Gastroesophageal sphincter (tissue), 4 donors: ENCODE measurements at regions not wholly inside any gene's neighbourhood (a gene's known extent, or its start where the extent isn't known, plus 50 kb on each side); places are given as distances from the start of the nearest gene placed in this dataset.

Experiments used
- ATAC-seq: fragments of 150-250 bp; one replicate; pipeline ENCODE4 v1.9.1; 2016; ENCODE audit warnings: mild to moderate bottlenecking, moderate library complexity
- H3K27ac ChIP-seq, 4 donors: fragments of 200-600 bp; sonication (generic) in 3 of 4; 1 replicate in 3 of 4; 2 replicates in 1 of 4; pipeline ENCODE4 v1.5.1; 2016 to 2019
- H3K27me3 ChIP-seq: fragments of 200-600 bp; sonication (generic); one replicate; pipeline ENCODE4 v1.5.1; 2019
- H3K36me3 ChIP-seq, 2 donors: fragments of 200-600 bp; sonication (generic); one replicate each; pipeline ENCODE4 v1.5.1; 2019; ENCODE audit warnings: control low read depth in 1 of 2
- H3K4me1 ChIP-seq, 3 donors: fragments of 200-600 bp; sonication (generic); 1 replicate in 2 of 3; 2 replicates in 1 of 3; pipeline ENCODE4 v1.5.1; 2016 to 2019; ENCODE audit warnings: control low read depth in 2 of 3
- H3K4me3 ChIP-seq, 2 donors: fragments of 200-600 bp; sonication (generic); one replicate each; pipeline ENCODE4 v1.5.1; 2019; ENCODE audit warnings: mild to moderate bottlenecking in 1 of 2, moderate library complexity in 1 of 2
- H3K9me3 ChIP-seq, 3 donors: fragments of 200-600 bp; sonication (generic); one replicate each; pipeline ENCODE4 v1.5.1; 2017 to 2019; ENCODE audit warnings: control low read depth in 2 of 3
- EP300 ChIP-seq: sonication (generic); formaldehyde crosslinking; IDR thresholded peaks from one replicate; pipeline ENCODE4 v1.6.1; 2017; ENCODE audit warnings: antibody characterized with exemption, mild to moderate bottlenecking
- POLR2A ChIP-seq, 2 donors: fragments of 450-650 bp; IDR thresholded peaks; one replicate each; pipeline ENCODE4 v1.6.1; 2017; ENCODE audit warnings: antibody characterized with exemption in 2 of 2, mild to moderate bottlenecking in 2 of 2, moderate library complexity in 1 of 2
- POLR2AphosphoS5 ChIP-seq: sonication (generic); formaldehyde crosslinking; IDR thresholded peaks from one replicate; pipeline ENCODE4 v1.6.1; 2017; ENCODE audit warnings: antibody characterized with exemption
- WGBS, 2 donors: methylation state at CpG; one replicate each; pipeline ENCODE4 v1.1.5; 2018; ENCODE audit warnings: low coverage in 1 of 2; 5-methylcytosine and 5-hydroxymethylcytosine counted together
- TF ChIP-seq, protein P1 (sequence below), 4 experiments: fragments of 200-600 bp in 2 of 4; fragments of 450-650 bp in 2 of 4; sonication (generic) in 1 of 4; IDR thresholded peaks; one replicate each; pipeline ENCODE4 v1.5.1; 2017 to 2019; ENCODE audit warnings: antibody characterized with exemption in 4 of 4, mild to moderate bottlenecking in 2 of 4, moderate library complexity in 2 of 4

DNA sequence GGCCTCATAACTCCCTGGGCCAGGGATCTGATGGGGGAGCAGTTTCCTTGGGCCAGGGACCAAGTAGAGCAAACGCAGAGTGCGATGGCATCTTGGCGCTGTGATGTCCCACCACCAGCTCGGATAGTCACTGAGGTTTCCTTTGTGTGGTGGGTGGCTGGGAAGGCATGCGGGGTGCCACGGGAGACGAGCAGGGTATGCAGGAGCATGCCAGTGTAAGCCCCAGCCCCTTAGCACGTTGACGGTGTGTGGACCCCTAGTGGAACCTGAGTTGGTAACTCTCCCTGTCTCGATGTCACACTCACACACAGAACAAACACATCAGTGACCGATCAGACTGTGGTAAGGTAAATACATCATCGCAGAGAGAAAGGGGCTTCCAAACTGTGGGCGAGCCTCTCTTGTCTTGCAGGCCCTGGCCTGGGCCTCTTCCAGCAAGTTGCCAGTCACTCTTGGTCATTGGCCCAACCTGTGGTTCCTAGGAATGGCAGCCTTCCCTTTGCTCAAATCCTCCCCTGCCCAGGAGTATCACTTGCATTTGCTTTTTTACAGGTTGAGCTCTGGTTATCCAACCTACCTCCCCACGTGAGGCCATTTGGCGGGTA is 231.6 kb upstream of the GPR26 start:
- no peaks in the 10 kb centered on the region for H3K36me3 ChIP-seq
- peaks cover 0 to 12% (median 0%) of the 10 kb centered on the region in 3 donors for H3K9me3 ChIP-seq
- WGBS, 2 donors, result 100% methylated on average over 1 to 3 of the region's 15 CpGs
- no peaks in the 10 kb centered on the region for H3K4me1 ChIP-seq
- peaks cover 3% of the 10 kb centered on the region for H3K27me3 ChIP-seq
- H3K27ac ChIP-seq, result no peak overlapping the region
- TF ChIP-seq POLR2A (IDR thresholded peaks at IDR 0.05), result no peak
- no peak for TF ChIP-seq POLR2AphosphoS5
- TF ChIP-seq EP300, result no peak
- TF ChIP-seq, protein P1, sequence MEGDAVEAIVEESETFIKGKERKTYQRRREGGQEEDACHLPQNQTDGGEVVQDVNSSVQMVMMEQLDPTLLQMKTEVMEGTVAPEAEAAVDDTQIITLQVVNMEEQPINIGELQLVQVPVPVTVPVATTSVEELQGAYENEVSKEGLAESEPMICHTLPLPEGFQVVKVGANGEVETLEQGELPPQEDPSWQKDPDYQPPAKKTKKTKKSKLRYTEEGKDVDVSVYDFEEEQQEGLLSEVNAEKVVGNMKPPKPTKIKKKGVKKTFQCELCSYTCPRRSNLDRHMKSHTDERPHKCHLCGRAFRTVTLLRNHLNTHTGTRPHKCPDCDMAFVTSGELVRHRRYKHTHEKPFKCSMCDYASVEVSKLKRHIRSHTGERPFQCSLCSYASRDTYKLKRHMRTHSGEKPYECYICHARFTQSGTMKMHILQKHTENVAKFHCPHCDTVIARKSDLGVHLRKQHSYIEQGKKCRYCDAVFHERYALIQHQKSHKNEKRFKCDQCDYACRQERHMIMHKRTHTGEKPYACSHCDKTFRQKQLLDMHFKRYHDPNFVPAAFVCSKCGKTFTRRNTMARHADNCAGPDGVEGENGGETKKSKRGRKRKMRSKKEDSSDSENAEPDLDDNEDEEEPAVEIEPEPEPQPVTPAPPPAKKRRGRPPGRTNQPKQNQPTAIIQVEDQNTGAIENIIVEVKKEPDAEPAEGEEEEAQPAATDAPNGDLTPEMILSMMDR (IDR thresholded peaks at IDR 0.05), result no peak
- ATAC-seq, result no peak
- H3K4me3 ChIP-seq, result no peak overlapping the region

DNA sequence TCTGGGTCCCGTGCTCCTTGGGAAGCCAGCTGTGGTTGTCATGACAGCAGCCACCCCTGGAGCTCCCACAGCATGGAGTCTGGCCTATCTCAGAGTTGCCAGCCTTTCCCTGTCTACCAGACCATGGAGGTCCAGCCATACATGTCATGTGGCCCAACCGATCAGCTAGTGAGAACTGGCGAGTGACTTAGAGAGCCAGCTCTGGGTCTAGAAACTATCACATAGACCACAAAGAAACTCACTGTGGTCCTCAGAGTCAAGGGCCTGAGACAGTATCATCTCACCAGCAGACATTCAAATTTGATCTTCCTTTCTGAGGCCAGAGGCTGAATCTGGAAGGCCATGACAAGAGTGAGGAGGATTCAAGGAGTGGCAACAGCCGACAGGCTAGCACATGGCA is 223.3 kb upstream of the GPR26 start:
- WGBS, 2 donors, result 57% methylated on average over 1 of the region's 4 CpGs; no CpG with 5 or more reads in 1 of the 2 donors
- Histone ChIP-seq H3K36me3 (no peaks in the 10 kb centered on the region), H3K4me1 (no peaks in the 10 kb centered on the region), H3K27me3 (peaks cover 5% of the 10 kb centered on the region), H3K27ac (no peak overlapping the region), H3K4me3 (no peak overlapping the region), H3K9me3 (no peaks in the 10 kb centered on the region)
- no peak for ATAC-seq
- TF ChIP-seq POLR2A (IDR thresholded peaks at IDR 0.05), result no peak
- TF ChIP-seq POLR2AphosphoS5, result no peak
- TF ChIP-seq, protein P1 (IDR thresholded peaks at IDR 0.05), result no peak
- no peak for TF ChIP-seq EP300

DNA sequence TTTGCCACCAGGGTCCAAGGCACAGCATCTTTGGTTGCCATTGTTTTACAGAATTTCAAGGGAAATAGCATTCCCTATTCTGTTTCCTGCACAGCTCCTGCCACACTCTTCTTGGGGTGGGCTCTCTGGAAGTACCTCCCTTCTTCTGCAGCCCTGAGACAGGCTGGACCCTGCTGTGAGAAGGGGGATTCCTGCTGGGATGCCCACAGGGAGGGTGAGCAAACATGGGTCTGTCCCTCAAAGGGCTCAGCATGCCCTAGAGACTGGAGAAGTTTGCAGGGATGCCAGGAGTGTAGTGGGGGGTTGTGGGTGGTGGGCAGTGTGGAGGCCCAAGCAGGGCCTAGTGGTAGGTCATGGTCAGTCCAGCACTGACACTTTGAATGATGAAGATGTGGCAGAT is 222.2 kb upstream of the GPR26 start:
- TF ChIP-seq POLR2A (IDR thresholded peaks at IDR 0.05) (no peak), POLR2AphosphoS5 (no peak), EP300 (no peak)
- TF ChIP-seq, protein P1 (IDR thresholded peaks at IDR 0.05), result no peak
- no peaks in the 10 kb centered on the region for H3K9me3 ChIP-seq
- ATAC-seq, result no peak
- H3K27me3 ChIP-seq, result peaks cover 5% of the 10 kb centered on the region
- no peak overlapping the region for H3K27ac ChIP-seq
- H3K4me1 ChIP-seq, result no peaks in the 10 kb centered on the region
- no peaks in the 10 kb centered on the region for H3K36me3 ChIP-seq
- H3K4me3 ChIP-seq, result no peak overlapping the region

DNA sequence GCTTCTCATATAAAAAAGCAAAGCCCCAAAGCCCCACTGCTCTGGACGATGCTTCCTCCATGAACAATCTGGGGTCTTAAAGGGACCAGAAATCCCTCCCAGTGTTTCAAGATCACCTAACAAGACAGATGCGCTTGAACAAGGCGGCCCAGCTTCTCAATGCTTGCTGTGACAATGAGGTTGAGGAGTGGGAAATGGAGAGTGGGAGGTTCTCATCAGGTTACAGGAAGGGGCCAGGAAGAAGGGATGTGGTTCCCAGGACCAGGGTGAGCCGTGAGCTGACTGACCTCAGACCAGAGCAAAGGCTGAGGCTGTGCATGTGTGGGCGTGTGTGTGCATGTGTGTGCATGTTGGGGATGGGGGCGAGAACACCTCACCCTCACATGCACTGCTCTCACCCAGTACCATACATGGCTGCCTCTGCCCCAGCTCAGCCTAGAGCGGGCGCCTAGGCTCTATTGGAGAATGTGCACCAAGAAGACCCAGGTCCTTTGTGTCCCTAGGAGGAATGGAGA is 220.8 kb upstream of the GPR26 start:
- Histone ChIP-seq H3K4me1 (no peaks in the 10 kb centered on the region), H3K27me3 (peaks cover 5% of the 10 kb centered on the region), H3K4me3 (no peak overlapping the region), H3K27ac (no peak overlapping the region), H3K36me3 (no peaks in the 10 kb centered on the region), H3K9me3 (no peaks in the 10 kb centered on the region)
- TF ChIP-seq, protein P1 (IDR thresholded peaks at IDR 0.05), result no peak
- no peak for TF ChIP-seq POLR2A (IDR thresholded peaks at IDR 0.05)
- no peak for TF ChIP-seq POLR2AphosphoS5
- TF ChIP-seq EP300, result no peak
- no peak for ATAC-seq
- 77 to 90% methylated on average over 4 to 6 of the region's 8 CpGs for WGBS, 2 donors

DNA sequence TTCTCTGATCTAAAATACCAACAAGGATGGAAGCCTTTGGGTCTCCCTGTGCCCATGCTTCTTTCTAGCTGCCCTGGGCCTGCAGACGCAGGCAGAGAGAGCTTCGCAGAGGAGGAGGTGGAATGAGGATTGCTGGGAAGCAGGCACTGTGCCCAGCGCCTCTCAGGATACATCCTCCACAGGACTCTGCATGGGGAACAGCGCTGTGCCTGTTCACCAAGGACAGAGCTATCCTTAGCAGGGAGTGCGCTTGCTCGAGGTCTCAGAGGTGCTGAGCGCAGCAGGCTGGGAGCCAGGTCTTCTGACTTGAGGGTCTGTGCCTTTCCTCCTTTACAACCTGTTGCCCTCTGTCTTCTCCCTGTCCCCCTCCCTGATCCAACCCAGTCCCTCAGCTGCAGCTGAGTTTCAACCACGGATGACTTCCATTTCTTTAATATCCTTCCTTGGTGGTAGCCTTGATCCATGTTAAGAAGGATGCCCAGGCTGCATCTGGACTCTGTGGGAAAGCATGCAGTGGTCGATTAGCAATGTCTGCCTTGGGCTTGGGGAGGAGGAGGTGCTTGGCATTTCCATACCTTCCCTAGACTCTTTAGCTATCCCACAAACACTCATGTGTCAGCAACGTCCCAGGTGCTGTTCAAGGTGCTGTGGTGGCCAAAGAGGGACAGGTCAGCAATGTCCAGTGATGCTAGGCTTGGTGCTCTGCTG is 219.6 kb upstream of the GPR26 start:
- H3K36me3 ChIP-seq, result no peaks in the 10 kb centered on the region
- WGBS, 2 donors, result 83 to 86% methylated on average over 1 to 2 of the region's 10 CpGs
- ATAC-seq, result no peak
- H3K27me3 ChIP-seq, result no peaks in the 10 kb centered on the region
- H3K4me3 ChIP-seq, result no peak overlapping the region
- no peaks in the 10 kb centered on the region for H3K4me1 ChIP-seq
- no peak overlapping the region for H3K27ac ChIP-seq
- no peaks in the 10 kb centered on the region for H3K9me3 ChIP-seq
- TF ChIP-seq, protein P1 (IDR thresholded peaks at IDR 0.05), result no peak
- no peak for TF ChIP-seq POLR2AphosphoS5
- TF ChIP-seq POLR2A (IDR thresholded peaks at IDR 0.05), result no peak
- TF ChIP-seq EP300, result no peak
